A673 (cell line): ENCODE measurements at regions not wholly inside any gene's neighbourhood (a gene's known extent, or its start where the extent isn't known, plus 50 kb on each side); places are given as distances from the start of the nearest gene placed in this dataset.

ENCODE experiments used
- BruUV-seq: library from RNA; stranded (reverse); fragments of 400-500 nt; replicated peaks from 2 replicates; lab custom pipeline; 2021; lab: Mats Ljungman, UMichigan
- CTCF ChIA-PET: fragments of 300-600 bp; sonication (Branson Sonifier 250); formaldehyde crosslinking; loops from one replicate; lab custom pipeline; 2022; ENCODE audit warnings: antibody characterized with exemption; lab: Charles Lee
- POLR2A ChIA-PET: fragments of 300-600 bp; sonication (Branson Sonifier 250); formaldehyde crosslinking; loops from one replicate; lab custom pipeline; 2022; ENCODE audit warnings: antibody characterized with exemption; ENCODE audit not compliant: low non-redundant PET; lab: Charles Lee
- DNase-seq: peaks from one replicate; pipeline ENCODE4 v3.0.0-alpha.2; 2015; ENCODE audit warnings: low spot score
- H3K27ac ChIP-seq: fragments of 200-600 bp; sonication (generic); 2 replicates; pipeline ENCODE4 v1.5.1; 2016; ENCODE audit warnings: mixed run types, low read depth, mild to moderate bottlenecking, mixed read lengths, antibody characterized with exemption, low read length; ENCODE audit not compliant: poor library complexity, severe bottlenecking
- H3K27me3 ChIP-seq: fragments of 200-600 bp; sonication (generic); replicated peaks from 2 replicates; pipeline ENCODE4 v1.6.1; 2017; ENCODE audit warnings: mixed run types, low read depth, mild to moderate bottlenecking, mixed read lengths, antibody characterized with exemption, low read length; ENCODE audit not compliant: insufficient read depth, poor library complexity
- H3K36me3 ChIP-seq: fragments of 200-600 bp; sonication (generic); 2 replicates; pipeline ENCODE4 v1.6.1; 2016; ENCODE audit warnings: mixed run types, mild to moderate bottlenecking, mixed read lengths, antibody characterized with exemption, low read length; ENCODE audit not compliant: insufficient read depth, poor library complexity, severe bottlenecking
- H3K4me1 ChIP-seq: fragments of 200-600 bp; sonication (generic); 2 replicates; pipeline ENCODE4 v1.6.1; 2017; ENCODE audit warnings: mixed run types, mild to moderate bottlenecking, mixed read lengths, antibody characterized with exemption, low read length; ENCODE audit not compliant: insufficient read depth, poor library complexity, severe bottlenecking
- H3K4me3 ChIP-seq: fragments of 200-600 bp; sonication (generic); 2 replicates; pipeline ENCODE4 v1.5.1; 2016; ENCODE audit warnings: low read depth, mixed run types, mild to moderate bottlenecking, mixed read lengths, low read length; ENCODE audit not compliant: poor library complexity, severe bottlenecking
- H3K9me3 ChIP-seq: fragments of 200-600 bp; sonication (generic); 2 replicates; pipeline ENCODE4 v1.6.1; 2016; ENCODE audit warnings: mixed run types, low read depth, mild to moderate bottlenecking, mixed read lengths, antibody characterized with exemption, low read length; ENCODE audit not compliant: poor library complexity, severe bottlenecking
- CTCF ChIP-seq: fragments of 300-800, 200-600 bp; sonication (generic); conservative IDR thresholded peaks from 2 replicates; pipeline ENCODE4 v1.5.1; 2017; ENCODE audit warnings: low read depth, mild to moderate bottlenecking, antibody characterized with exemption, low read length, moderate library complexity, mixed read lengths
- EZH2 ChIP-seq: fragments of 200-600 bp; sonication (generic); IDR thresholded peaks from 2 replicates; pipeline ENCODE4 v1.6.1; 2017; ENCODE audit warnings: borderline replicate concordance, low read depth, mild to moderate bottlenecking, mixed read lengths, antibody characterized with exemption, low read length; ENCODE audit not compliant: poor library complexity, severe bottlenecking
- intact Hi-C: fragments of 100-400 bp; cut with micrococcal nuclease; formaldehyde crosslinking; loops from one replicate; pipeline ENCODE4 v1.10.0; 2022; ENCODE audit not compliant: unreplicated experiment

GRCh38 chr16:79469999-79470398 is 130.5 kb downstream of the MAF start:
- TF ChIP-seq EZH2, result no peak
- TF ChIP-seq CTCF, result no peak
- ChIA-PET CTCF (no interaction called here), POLR2A (no interaction called here)
- H3K27ac ChIP-seq, result no peak overlapping the region
- BruUV-seq, result no TSS peak
- H3K4me1 ChIP-seq, result no peaks in the 10 kb centered on the region
- no peak overlapping the region for H3K4me3 ChIP-seq
- no peaks in the 10 kb centered on the region for H3K9me3 ChIP-seq
- intact Hi-C loops, result no loop called here
- H3K36me3 ChIP-seq, result no peaks in the 10 kb centered on the region
- no peaks in the 10 kb centered on the region for H3K27me3 ChIP-seq
- DNase-seq, result no peak

- BruUV-seq, result no TSS peak
- DNase-seq, result no peak
- ChIA-PET POLR2A (no interaction called here), CTCF (no interaction called here)
- TF ChIP-seq CTCF (no peak), EZH2 (no peak)
- no peaks in the 10 kb centered on the region for H3K36me3 ChIP-seq
- no peaks in the 10 kb centered on the region for H3K9me3 ChIP-seq
- H3K4me1 ChIP-seq, result no peaks in the 10 kb centered on the region
- H3K4me3 ChIP-seq, result no peak overlapping the region
- no peak overlapping the region for H3K27ac ChIP-seq
- H3K27me3 ChIP-seq, result no peaks in the 10 kb centered on the region
- intact Hi-C loops, result no loop called here
These were observed 131.9 kb downstream of the MAF start for GRCh38 chr16:79468631-79469030.

GRCh38 chr16:79468121-79468552 is 132.4 kb downstream of the MAF start:
- intact Hi-C loops, result no loop called here
- Histone ChIP-seq H3K27me3 (no peaks in the 10 kb centered on the region), H3K9me3 (no peaks in the 10 kb centered on the region), H3K27ac (no peak overlapping the region), H3K4me1 (no peaks in the 10 kb centered on the region), H3K4me3 (no peak overlapping the region), H3K36me3 (no peaks in the 10 kb centered on the region)
- TF ChIP-seq EZH2, result no peak
- no peak for TF ChIP-seq CTCF
- no peak for DNase-seq
- BruUV-seq, result no TSS peak
- POLR2A ChIA-PET, result no interaction called here
- CTCF ChIA-PET, result no interaction called here
